ENCODE measurements at regions not wholly inside any gene's neighbourhood (a gene's known extent, or its start where the extent isn't known, plus 50 kb on each side); places are given as distances from the start of the nearest gene placed in this dataset.

DNA sequence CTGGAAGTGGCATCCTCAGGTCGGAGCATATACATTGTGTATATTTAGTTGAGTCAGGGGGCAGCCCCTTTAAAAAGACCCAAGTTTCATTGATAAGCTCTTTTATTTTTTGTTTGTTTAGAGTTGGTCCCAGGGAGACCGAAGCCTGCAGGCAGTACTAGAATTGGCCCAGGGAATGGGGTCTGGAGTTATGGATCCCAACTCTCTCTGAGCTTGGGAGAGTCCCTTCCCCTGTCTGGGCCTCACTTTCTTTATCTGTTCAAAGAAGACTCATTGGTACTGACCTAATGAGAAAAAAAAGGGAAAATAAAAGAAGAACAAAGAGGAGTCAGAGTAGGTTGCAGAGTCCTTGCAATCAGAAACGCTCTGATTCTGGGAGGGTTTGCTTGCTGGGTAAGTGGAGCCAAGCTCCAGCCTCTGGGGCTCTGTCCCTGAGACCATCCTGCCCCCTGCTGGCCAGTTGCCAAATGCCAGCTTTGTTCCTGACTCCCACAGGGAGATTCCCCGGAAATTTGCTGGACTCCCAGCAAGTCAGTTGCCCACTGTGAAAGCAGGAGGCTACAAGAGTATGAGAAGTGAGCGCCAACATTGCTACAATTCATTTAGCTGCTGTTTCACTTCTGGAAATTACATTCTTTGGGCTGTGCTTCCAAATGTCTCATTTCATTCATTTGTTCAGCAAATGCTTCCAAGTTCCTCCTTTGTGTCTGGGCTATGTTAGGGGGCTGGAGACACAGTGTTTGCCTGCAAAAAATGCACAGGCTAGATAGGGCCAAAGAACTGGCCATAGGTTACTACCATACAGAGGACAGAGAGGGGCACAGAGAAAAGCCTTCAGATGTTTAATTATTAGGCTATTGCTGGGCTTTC lies 156.2 kb downstream of the MELK start:
- DNase-seq: peak; percentile 81

DNA sequence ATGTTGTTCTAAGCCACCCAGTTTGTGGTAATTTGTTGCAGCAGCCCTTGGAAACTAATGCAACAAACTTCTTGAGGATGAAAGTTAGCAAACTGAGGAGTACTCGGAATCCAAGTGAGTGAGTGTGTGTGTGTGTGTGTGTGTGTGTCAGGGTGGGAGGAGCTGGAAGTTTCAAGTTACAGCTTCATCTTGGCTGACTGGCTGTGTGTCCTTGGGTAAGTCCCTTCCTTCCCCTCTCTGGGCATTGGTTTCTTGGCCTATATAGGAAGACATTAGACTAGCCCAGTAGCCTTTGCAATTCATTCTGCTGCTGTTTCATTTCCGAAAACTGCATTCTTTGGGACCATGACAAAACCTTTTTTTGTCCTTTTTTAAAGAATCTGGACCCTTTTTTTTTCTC lies 157.2 kb downstream of the MELK start:
- DNase-seq: no peak

DNA sequence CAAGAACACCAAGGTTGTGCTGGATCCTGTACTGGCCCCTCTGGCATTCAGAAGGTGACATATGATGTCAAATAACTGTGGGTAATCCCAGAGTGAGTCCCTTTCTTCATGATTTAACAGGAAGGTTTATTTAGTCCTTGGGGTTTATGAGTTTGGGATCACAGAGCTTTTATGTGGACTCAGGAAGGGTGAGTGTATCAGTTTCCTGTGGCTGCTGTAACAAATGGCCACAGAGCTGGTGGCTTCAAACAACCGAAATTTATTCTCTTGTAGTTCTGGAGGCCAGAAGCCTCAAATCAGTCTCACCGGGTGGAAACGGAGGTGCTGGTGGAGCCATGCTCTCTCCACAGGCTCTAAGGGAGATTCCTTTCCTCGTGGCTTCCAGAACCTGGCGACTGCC lies 157.7 kb downstream of the MELK start:
- DNase-seq: no peak

DNA sequence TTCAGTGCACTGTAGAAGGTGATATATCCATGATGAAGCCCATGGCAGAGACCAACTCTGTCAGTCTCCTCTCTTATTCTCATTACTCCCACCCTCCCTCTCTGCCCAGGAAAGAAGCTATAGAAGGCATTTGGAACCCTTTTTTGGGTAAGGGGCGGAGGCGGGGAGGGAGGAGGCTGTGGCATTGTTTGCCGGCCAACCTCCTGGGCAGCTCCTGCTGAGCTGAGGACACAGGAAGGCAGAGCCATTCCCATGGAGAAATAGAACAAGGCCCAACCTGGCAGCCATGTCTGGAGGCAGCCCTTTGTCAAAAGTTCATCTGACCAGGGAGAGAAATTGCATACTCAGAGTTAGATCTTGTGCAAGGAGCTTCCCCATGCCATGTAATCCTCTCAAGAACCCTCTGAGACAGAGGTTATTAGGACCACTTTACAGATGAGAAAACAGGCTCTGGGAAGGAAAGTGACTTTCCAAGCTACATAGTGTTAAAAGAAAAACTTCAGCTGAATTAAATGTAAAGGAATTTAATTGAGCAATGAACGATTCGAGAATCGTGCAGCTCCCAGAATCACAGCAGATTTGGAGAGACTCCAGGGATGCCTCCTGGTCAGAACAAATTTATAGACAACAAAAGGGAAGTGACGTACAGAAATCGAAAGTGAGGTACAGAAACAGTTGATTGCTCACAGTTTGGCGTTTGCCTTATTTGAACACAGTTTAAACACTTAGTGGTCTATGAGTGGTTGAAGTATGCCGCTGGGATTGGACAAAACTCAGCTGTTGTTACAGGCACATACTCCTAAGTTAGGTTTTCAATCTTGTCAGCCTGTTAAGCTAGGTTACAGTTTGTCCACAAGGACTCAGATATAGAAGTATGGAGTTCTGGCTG lies 158.6 kb downstream of the MELK start:
- no peak for DNase-seq

DNA sequence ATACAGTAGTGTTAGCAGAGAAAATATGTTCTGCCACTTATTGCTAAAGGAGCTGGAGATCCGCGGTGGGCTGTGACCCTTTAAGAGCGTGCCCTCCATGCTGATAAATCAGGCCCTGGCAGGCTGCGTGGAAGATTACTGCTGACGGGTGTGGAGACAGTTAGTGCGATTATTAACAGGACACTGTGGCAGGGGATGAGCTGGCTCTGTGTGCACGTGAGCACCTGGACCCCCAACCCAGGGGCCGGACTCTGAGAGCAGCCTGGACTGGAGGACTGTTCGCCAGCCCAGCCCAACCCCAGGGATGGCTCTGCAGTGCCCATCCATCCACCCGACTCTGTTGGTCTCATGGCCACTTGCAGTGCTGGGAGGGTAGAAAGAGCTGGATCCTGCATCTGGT lies 162.0 kb downstream of the MELK start:
- DNase-seq: no peak

DNA sequence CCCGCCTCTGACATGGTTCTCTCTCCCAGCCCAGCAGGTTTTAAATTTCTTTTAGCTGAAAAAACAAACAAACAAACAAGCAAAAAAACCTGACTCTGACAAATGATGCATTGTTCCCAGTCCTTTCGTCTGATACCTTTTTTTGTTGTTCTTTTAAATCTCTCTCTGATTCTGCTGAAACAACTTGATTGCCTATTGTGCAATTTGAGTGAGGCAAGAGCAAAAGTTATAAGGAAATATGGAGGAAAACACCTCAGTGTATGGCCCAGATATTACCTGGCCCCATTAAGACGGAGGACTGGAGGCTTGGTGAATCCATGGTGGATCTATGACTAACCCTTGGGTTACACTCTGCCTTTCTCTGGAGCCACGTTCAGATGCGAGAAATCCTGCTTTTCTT lies 164.0 kb downstream of the MELK start:
- no peak for DNase-seq

DNA sequence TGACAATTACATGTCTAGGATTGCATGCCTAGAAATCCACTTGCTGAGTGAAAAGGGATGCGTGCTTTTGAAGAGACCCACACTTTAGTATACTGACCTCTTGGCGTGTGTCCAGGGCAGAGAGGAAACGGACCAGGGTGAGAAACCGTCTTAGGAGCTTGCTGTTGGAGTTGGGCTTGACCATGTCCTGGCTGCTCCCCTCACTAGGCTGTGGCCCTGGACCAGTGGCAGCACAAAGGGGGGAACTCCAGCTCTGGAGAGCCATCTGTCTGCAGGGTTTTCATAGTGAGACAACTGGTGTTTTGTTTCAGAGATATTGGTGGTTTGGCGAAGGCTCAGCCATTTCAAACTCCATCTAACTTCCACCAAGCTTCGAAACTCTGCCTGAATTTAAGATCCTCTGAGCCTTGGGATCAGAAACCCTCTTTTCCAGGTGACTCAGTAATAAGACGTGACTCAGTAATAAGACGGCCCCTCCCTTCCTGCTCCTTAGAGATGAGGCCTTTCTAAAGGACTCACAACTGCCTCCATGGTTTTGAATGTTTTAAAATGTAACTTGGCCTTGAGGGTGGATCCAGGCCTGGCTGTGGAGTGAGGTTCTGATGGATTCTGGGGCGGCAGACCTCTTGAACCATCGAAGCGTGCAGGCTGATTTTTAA lies 165.8 kb downstream of the MELK start:
- no peak for DNase-seq

DNA sequence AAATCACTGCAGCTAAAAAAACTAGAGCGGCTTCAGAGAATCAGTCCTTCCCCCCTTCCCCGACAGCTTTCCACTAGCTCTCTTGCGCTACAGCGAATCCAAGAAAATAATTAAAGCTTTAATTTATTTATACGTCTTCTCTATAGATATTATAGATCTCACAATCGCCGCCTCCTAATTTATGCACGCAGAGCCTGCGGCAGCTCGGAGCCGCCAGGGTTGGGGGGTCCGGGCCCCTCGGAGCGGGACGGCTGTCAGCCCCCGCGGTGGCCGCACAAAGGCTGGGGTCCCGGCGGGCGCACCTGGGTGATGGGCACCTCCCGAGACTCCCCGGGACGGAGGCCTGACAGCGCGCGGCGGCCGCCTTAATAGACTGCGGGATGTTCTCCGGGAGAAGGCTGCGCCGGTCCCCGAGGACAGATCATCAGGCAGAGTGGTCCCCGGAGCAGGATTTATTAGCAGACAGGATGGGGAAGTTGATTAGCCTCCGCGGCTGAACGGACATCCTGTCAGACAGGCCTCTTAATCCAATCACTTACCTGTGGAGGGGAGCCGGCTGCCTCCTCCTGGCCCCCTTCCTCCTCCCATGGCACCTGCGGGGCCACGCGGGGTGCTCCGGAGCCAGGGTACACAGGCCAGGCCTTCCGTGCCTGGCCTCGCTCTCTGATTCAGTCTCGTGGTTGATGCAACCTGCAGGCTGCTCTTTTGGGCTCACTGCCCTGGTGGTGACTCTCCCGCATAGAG lies 166.8 kb downstream of the MELK start:
- DNase-seq: no peak

DNA sequence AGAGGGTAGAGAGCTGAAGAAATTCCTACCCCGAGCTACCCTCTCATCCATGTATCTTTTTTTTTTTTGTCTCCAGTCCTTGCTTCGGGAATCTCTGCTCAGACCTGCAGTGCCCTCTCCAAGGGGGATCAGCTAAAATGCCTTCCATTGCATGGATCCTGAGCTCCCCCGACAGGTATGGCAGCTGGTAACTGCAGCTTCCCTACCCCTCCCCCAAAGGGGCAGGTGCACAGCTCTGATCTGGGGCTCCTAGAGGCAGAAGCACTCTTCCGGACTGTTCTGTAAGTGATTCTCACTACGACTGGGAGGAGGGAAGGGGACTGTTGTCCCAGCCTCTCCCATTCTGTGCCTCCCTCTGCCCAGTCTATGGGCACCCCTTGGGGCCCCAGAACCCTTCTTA lies 169.6 kb downstream of the MELK start:
- no peak for DNase-seq

DNA sequence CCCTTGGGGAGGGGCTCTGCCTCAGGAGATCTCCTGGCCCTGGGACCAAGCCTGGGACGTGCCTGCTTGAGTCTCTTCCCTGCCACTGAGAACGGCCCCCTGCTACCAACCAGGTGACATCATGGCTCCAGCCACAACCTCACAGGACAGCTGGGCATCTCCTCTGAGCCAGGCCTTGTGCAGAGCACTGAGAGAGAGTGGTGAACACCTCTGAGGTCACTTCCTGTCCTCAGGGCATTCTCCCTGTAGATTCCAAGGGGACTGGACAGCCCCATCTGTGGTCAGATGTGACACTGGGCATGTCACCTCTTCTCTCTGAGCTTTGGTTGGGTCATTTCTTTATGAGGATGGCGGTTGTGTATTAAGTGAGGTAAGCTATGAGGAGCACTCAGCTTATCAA lies 172.0 kb downstream of the MELK start:
- DNase-seq: no peak

DNA sequence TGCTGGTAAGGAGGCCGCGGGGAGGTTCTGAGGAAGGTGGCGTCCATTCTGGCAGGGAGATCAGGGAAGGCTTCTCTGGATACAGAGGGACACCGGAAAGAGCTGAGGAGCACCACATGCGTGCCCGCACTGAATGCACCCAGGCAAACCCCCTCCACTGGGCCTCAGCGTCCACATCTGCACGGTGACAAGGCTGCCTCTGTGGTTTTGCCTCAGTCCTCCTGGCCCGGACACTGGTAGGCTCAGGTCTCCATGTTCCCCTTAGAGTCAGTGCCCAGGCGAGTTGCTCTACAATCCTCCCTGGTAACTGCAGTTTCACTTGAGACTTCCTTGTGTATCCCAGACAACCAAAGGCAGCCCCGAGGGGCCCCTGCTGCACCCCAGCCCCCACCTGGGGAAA lies 173.3 kb downstream of the MELK start:
- no peak for DNase-seq

DNA sequence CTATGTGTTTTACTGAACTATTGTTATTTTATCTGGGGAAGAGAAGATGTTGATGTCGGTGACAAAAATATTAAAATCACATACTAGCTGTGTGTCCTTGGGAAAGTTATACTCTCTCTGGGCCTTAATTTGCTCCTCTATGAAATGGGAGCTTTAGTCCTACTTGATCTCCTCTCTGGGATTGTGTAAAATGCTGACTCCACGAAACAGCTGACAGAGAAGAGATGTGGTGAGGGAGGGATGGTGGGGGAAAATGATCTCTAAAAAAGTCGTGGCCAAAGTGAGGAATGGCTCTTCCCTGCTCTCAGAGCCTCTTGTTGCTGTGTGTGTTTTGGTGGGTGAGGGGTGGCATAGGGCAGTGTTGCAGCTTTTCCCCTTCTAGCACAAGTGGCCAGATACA lies 173.7 kb downstream of the MELK start:
- no peak for DNase-seq

DNA sequence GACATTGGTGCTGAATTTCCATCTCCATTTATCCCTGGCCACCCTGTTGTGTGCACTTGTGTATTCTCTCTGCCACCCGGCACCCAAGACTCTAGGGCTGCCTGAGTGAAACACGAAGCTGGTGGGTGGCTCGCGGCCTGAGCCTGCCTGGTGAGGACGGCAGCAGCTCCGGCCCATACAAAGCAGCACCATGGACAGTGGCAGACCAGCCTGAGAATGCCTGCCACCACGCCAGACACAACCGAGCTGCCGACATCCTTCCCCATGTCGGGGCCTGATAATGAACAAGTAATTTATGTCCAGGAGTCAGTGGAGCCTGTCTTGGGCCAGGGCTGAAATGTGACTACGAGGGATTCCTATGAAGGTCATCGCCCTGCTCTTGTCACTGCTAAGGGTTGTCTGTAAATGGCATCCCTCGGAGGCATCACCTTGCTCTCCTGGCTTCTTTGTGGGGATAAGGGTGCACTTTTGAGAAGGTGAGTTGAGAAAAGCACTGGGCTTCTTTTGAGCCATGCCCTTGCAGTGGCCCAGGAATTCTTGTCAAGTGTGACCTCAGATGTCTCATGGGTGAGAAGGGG lies 175.7 kb downstream of the MELK start:
- DNase-seq: no peak

DNA sequence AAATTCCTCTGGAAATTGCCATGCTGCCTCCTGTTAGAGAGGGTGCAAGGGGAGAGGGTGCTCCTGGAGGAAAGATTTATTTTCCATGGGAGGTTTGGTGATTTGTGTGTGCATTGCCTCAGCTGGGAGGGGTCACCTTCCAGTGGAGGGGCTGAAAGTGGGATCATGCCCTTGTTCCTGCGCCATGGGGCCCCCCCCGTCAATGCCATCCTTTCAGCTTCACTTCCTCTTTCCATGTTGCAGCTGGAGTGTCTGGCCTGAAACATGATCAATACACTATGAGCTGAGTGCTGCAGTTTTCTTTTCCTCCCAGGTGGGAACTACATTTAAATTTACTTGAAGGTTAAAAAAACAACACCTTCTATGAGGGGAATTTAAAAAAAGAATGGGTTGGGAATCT lies 176.8 kb downstream of the MELK start:
- DNase-seq: no peak

DNA sequence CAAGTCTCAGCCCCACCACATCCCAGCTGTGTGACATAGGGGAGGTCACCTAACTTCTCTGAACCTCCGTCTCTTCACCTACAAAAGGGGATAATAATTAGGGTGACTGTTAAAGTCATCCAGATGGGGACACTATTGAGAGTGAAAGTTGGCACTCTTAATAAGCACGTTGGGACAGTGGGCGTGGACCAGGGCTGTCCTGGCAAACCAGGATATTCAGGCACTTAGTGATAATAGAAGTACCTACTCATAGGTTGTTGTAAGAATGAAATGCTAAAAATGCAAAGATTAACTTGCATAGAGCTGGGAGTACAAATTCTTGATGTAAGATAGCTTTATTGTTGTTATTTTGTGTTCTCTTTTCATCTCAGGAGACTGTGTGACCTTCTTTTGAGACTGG lies 177.9 kb downstream of the MELK start:
- DNase-seq: no peak

DNA sequence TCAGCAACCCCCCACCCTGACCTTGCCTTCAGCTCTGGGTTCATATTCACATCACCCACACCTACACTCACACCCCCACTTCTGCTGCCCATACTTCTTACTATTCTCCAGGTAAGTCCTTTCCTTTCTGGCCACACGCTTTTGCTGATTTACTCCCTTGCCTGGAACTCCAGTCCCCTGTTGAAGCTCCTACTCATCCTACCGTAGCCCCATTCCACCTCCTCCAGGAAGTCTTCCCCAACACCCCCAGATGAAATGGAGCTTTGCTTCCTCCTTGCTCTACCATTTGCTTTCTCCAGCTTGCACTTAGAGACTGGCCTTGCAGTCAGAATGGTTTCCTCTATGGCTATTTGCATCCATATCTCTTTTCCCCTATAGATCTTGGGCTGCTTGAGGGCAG lies 182.3 kb downstream of the MELK start:
- DNase-seq: no peak

DNA sequence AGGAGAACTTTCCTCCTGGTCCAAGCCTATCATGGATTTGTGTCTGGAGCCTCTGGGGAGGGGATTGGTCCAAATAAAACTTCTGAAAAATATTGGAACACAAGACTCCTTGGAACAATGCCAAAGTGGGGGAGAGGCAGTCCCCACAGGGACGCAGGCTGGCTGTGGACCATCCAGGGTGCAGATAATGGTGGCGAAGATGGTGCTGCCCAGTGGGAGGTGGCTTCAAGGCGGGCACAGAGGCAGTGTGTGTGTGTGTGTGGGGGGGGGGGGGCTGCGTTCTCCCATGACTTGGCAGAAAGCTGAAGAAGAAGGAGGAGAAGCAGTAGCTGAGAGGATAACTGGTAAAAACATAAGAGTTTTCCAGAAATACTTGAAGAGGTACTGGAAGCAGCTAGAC lies 186.4 kb downstream of the MELK start:
- DNase-seq: no peak

DNA sequence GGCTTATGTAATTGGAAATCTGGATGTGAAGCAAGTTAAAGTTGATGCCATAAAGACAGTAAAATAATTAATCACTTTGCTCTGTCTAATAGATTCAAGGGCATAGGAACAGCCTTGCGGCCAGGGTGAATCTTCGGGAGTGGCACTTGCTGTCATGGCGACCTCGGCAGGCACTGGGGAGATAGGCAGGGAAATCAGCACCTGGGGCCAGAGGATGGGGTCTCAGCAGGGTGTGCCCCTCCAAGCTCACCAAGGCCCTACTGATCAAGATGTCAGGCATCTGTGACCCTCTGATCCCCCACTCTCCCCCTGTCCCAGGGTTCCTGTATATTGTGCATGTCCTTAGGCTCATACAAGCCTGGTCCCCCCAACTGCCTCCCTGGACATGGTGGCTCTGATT lies 187.3 kb downstream of the MELK start:
- DNase-seq: no peak

DNA sequence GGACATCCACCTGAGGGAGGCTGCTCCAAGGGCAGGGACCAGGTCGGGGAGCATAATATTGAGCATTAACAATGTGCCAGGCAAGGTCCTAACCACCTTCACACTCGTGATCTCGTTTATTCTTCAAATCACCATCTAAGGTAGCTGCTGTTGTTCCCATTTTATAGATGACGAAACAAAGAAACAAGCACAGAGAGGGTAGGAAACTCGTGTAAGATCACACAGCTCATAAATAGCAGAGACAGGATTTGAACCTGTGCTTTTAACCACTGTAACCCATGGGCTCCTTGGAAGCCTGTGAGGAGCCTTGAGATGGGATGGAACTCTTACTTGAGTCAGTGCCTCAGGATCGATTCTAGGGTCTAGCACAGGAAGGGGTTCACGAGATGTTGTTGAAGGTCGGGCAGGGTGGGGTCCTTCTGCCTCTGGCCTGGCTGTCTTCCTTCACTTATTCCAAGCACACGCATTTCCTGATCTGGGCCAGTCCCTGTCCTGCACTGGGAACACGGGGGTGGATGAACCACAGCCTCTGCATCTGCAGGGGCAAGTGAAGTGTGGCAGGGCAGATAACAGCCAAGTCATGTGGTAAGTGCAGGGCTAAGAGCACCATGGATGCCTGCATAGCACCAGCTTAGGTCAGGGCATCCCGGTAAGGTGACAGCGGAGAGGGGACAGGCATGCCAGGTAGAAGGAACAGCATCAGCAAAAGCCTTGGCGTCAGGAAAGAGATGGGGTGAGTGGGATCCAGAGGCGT lies 188.1 kb downstream of the MELK start:
- DNase-seq: no peak

DNA sequence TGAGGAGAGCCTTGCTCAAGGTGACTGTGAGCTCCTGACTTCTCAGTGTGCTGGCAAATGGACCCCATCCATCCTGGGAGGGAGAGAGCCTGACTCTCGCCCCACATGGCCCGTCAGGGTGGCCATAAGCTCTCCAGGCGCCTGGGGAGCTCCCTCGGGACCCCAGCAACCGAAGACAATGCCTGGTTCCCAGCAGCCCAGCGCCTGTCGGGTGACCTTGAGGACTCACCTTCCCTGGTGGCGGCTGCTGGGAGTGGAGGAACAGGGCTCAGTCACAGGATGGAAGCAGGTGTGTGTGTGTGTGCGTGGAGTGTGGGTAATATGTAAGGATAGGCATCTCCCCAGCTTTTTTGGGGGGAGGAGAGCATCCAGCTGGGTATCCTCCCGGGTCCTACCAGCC lies 190.3 kb downstream of the MELK start:
- no peak for DNase-seq

DNA sequence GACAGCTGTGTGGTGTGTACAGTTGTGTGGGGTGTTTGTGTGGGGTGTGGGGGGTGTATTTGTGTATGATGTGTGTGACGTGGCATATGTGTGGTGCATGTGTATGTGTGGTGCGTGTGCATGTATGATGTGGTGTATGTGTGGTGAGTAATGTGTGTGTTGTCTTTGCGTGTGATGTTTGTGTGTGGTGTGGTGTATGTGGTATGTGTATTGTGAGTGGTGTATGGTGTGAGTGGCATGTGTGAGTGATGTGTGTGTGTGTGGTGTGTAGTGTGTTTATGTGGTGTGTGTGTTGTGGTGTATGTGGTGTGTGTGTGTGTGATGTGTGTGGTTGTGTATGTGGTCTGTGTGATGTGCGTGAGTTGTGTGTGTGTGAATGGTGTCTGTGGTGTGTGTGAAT lies 191.1 kb downstream of the MELK start:
- DNase-seq: no peak

All from NCI-H1092 treated with DMSO at 0.1 percent for 48 hours (cell line).